ENCODE measurements at regions not wholly inside any gene's neighbourhood (a gene's known extent, or its start where the extent isn't known, plus 50 kb on each side); places are given as distances from the start of the nearest gene placed in this dataset.

DNA sequence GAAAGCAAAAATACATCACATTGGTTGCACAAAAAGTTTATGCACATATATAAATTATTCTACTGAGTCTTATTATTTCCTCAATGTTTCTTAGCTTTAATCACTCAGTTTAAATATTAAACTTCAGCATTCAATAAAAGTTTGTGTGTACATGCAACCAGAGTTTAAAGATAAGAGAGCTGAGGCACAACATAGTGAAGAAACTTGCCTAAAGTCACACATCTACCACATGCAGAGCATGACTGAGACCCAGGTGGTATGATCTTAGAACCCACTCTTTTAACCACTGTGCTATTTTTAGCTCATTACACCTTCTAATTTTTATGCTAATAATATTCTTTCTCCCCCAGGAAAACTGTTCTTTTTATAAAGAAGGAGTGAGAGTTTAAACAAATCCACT is 96.1 kb upstream of the GOLIM4 start:
- ATAC-seq (no peak), DNase-seq (ENCODE audit: low read depth, low spot score) (no peak)
- no peaks in the 10 kb centered on the region for H3K9me2 ChIP-seq (ENCODE audit: insufficient read depth)
- H3K4me3 ChIP-seq (replicated peaks in 1 of 2; ENCODE audit: low read depth in 1 of 2, low read length in 2 of 2): no peak overlapping the region
- no TSS peak for BruUV-seq (replicated peaks)
- no peaks in the 10 kb centered on the region for H3K27me3 ChIP-seq (ENCODE audit: insufficient read depth, low read length)
- RAD21 ChIA-PET (ENCODE audit: low non-redundant PET in 1 of 2, low total read pairs in 2 of 2, uncharacterized antibody in 2 of 2, unreplicated experiment in 2 of 2): no interaction called here
- H3K27ac ChIP-seq (ENCODE audit: low read depth, low read length): no peak overlapping the region
- H3K4me1 ChIP-seq (ENCODE audit: control insufficient read depth in 1 of 2, insufficient read depth in 2 of 2, low read length in 2 of 2): no peaks in the 10 kb centered on the region
- no peaks in the 10 kb centered on the region for H3K36me3 ChIP-seq (ENCODE audit: control insufficient read depth in 1 of 2, insufficient read depth in 2 of 2, low read length in 2 of 2)
- intact Hi-C loops (cut with micrococcal nuclease): no loop called here
- H4K20me1 ChIP-seq (ENCODE audit: insufficient read depth): no peaks in the 10 kb centered on the region
- POLR2A ChIA-PET: no interaction called here
- H2AFZ ChIP-seq (ENCODE audit: low read depth, low read length, poor library complexity, severe bottlenecking): no peak overlapping the region
- no peaks in the 10 kb centered on the region for H3K79me2 ChIP-seq (ENCODE audit: insufficient read depth, low read length)
- H3K9me3 ChIP-seq (ENCODE audit: control insufficient read depth in 1 of 2, insufficient read depth in 1 of 2, low read depth in 1 of 2, low read length in 2 of 2): no peaks in the 10 kb centered on the region
- CTCF ChIA-PET: no interaction called here
- H3K9ac ChIP-seq (ENCODE audit: low read length): no peak overlapping the region
- H3K4me2 ChIP-seq (ENCODE audit: low read length): no peak overlapping the region
- TF ChIP-seq RAD21 (IDR thresholded peaks at IDR 0.05; ENCODE audit: low read depth) (no peak), YY1 (IDR thresholded peaks at IDR 0.05; ENCODE audit: extremely low read depth, insufficient replicate concordance, low read depth, low read length) (no peak), TCF7L2 (IDR thresholded peaks at IDR 0.05; ENCODE audit: borderline replicate concordance, extremely low read depth, insufficient read depth, insufficient read length) (no peak), EGR1 (IDR thresholded peaks at IDR 0.05; ENCODE audit: low read depth) (no peak), SIN3A (IDR thresholded peaks at IDR 0.05; ENCODE audit: low read depth) (no peak), SRF (IDR thresholded peaks at IDR 0.05; ENCODE audit: low read depth) (no peak), ZNF274 (IDR thresholded peaks at IDR 0.05; ENCODE audit: low read depth, low read length) (no peak), EZH2 (IDR thresholded peaks at IDR 0.05) (no peak)

DNA sequence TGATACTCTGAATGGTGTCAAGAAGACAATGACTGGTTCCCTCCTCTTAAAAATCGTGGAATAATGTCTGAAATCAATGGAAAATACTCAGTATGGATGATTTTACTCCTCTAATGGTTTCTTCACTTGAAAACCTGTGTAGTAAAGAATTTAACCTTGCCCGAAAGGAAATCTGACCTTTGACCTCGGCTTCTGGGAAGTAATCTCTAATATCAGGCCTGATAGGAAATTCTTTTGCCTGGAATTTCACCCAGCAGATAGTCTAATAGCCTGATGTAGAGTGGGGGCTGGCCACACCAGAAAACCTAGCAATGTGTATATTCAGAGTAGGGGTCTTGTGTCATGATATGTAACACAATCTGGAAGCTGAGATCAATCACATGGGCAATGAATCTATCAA is 91.5 kb upstream of the GOLIM4 start:
- H3K79me2 ChIP-seq (ENCODE audit: insufficient read depth, low read length): no peaks in the 10 kb centered on the region
- no peaks in the 10 kb centered on the region for H3K9me2 ChIP-seq (ENCODE audit: insufficient read depth)
- ATAC-seq (no peak), DNase-seq (ENCODE audit: low read depth, low spot score) (no peak)
- no peak overlapping the region for H3K27ac ChIP-seq (ENCODE audit: low read depth, low read length)
- H3K9ac ChIP-seq (ENCODE audit: low read length): no peak overlapping the region
- no peaks in the 10 kb centered on the region for H4K20me1 ChIP-seq (ENCODE audit: insufficient read depth)
- H2AFZ ChIP-seq (ENCODE audit: low read depth, low read length, poor library complexity, severe bottlenecking): no peak overlapping the region
- ChIA-PET CTCF (no interaction called here), RAD21 (ENCODE audit: low non-redundant PET in 1 of 2, low total read pairs in 2 of 2, uncharacterized antibody in 2 of 2, unreplicated experiment in 2 of 2) (no interaction called here), POLR2A (no interaction called here)
- H3K9me3 ChIP-seq (ENCODE audit: control insufficient read depth in 1 of 2, insufficient read depth in 1 of 2, low read depth in 1 of 2, low read length in 2 of 2): no peaks in the 10 kb centered on the region
- intact Hi-C loops (cut with micrococcal nuclease): no loop called here
- no peaks in the 10 kb centered on the region for H3K27me3 ChIP-seq (ENCODE audit: insufficient read depth, low read length)
- H3K4me1 ChIP-seq (ENCODE audit: control insufficient read depth in 1 of 2, insufficient read depth in 2 of 2, low read length in 2 of 2): no peaks in the 10 kb centered on the region
- H3K4me3 ChIP-seq (replicated peaks in 1 of 2; ENCODE audit: low read depth in 1 of 2, low read length in 2 of 2): no peak overlapping the region
- BruUV-seq (replicated peaks): no TSS peak
- no peaks in the 10 kb centered on the region for H3K36me3 ChIP-seq (ENCODE audit: control insufficient read depth in 1 of 2, insufficient read depth in 2 of 2, low read length in 2 of 2)
- H3K4me2 ChIP-seq (ENCODE audit: low read length): no peak overlapping the region
- TF ChIP-seq YY1 (IDR thresholded peaks at IDR 0.05; ENCODE audit: extremely low read depth, insufficient replicate concordance, low read depth, low read length) (no peak), SIN3A (IDR thresholded peaks at IDR 0.05; ENCODE audit: low read depth) (no peak), EZH2phosphoT487 (IDR thresholded peaks at IDR 0.05; ENCODE audit: borderline replicate concordance) (no peak), EZH2 (IDR thresholded peaks at IDR 0.05) (no peak), CEBPB (IDR thresholded peaks at IDR 0.05; ENCODE audit: low read depth) (no peak), CBX3 (IDR thresholded peaks at IDR 0.05; ENCODE audit: low read depth) (no peak), TCF7L2 (IDR thresholded peaks at IDR 0.05; ENCODE audit: borderline replicate concordance, extremely low read depth, insufficient read depth, insufficient read length) (no peak), POLR2AphosphoS5 (IDR thresholded peaks at IDR 0.05; ENCODE audit: low read depth, low read length) (no peak), EGR1 (IDR thresholded peaks at IDR 0.05; ENCODE audit: low read depth) (no peak), SRF (IDR thresholded peaks at IDR 0.05; ENCODE audit: low read depth) (no peak), SP1 (IDR thresholded peaks at IDR 0.05; ENCODE audit: low read depth) (no peak), ZNF274 (IDR thresholded peaks at IDR 0.05; ENCODE audit: low read depth, low read length) (no peak)
- TF ChIP-seq, protein P1, sequence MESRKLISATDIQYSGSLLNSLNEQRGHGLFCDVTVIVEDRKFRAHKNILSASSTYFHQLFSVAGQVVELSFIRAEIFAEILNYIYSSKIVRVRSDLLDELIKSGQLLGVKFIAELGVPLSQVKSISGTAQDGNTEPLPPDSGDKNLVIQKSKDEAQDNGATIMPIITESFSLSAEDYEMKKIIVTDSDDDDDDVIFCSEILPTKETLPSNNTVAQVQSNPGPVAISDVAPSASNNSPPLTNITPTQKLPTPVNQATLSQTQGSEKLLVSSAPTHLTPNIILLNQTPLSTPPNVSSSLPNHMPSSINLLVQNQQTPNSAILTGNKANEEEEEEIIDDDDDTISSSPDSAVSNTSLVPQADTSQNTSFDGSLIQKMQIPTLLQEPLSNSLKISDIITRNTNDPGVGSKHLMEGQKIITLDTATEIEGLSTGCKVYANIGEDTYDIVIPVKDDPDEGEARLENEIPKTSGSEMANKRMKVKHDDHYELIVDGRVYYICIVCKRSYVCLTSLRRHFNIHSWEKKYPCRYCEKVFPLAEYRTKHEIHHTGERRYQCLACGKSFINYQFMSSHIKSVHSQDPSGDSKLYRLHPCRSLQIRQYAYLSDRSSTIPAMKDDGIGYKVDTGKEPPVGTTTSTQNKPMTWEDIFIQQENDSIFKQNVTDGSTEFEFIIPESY (IDR thresholded peaks at IDR 0.05; ENCODE audit: extremely low read depth, insufficient replicate concordance, low read length): no peak
- TF ChIP-seq, protein P2, sequence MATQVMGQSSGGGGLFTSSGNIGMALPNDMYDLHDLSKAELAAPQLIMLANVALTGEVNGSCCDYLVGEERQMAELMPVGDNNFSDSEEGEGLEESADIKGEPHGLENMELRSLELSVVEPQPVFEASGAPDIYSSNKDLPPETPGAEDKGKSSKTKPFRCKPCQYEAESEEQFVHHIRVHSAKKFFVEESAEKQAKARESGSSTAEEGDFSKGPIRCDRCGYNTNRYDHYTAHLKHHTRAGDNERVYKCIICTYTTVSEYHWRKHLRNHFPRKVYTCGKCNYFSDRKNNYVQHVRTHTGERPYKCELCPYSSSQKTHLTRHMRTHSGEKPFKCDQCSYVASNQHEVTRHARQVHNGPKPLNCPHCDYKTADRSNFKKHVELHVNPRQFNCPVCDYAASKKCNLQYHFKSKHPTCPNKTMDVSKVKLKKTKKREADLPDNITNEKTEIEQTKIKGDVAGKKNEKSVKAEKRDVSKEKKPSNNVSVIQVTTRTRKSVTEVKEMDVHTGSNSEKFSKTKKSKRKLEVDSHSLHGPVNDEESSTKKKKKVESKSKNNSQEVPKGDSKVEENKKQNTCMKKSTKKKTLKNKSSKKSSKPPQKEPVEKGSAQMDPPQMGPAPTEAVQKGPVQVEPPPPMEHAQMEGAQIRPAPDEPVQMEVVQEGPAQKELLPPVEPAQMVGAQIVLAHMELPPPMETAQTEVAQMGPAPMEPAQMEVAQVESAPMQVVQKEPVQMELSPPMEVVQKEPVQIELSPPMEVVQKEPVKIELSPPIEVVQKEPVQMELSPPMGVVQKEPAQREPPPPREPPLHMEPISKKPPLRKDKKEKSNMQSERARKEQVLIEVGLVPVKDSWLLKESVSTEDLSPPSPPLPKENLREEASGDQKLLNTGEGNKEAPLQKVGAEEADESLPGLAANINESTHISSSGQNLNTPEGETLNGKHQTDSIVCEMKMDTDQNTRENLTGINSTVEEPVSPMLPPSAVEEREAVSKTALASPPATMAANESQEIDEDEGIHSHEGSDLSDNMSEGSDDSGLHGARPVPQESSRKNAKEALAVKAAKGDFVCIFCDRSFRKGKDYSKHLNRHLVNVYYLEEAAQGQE (IDR thresholded peaks at IDR 0.05; ENCODE audit: low read depth): no peak
